GM12892 (cell line): ENCODE measurements at regions not wholly inside any gene's neighbourhood (a gene's known extent, or its start where the extent isn't known, plus 50 kb on each side); places are given as distances from the start of the nearest gene placed in this dataset.

Source experiments
- DNase-seq: peaks from one replicate; pipeline ENCODE4 v3.0.0; 2011; ENCODE audit not compliant: insufficient read length
- FAIRE-seq: peaks from 2 replicates; lab custom pipeline; 2011; peaks lifted over from hg19 to GRCh38; lab: Jason Lieb, UNC
- POLR2A ChIP-seq: IDR thresholded peaks from 2 replicates; pipeline ENCODE4 v1.6.1; 2011; ENCODE audit warnings: low read depth, low read length, control low read depth
- POLR2AphosphoS5 ChIP-seq: IDR thresholded peaks from 2 replicates; pipeline ENCODE4 v1.6.1; 2011; ENCODE audit warnings: low read depth, low read length, control low read depth
- TAF1 ChIP-seq: IDR thresholded peaks from 2 replicates; pipeline ENCODE4 v1.6.1; 2011; ENCODE audit warnings: low read depth, mild to moderate bottlenecking, control low read depth, low read length, borderline replicate concordance

DNA sequence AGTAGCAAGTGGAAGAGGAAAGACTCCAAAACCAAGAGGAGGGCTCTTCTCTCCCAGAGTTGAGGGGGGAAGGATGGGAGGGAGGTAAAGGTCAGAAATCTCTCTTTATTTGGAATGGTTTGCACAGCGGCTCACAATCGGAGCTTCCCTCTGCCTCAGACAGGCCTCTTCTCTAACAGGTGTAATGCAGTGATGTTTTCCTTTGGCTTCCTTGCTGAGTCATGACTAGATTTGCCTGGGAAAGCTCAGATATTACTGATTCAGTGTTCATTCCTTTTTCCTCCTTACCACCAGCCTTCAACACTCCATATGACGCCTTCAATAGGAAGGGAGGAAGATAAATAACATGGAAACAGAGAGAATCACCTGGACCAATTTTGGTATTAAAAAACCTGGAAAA is 136.6 kb downstream of the RNF152 start:
- TF ChIP-seq POLR2AphosphoS5: no peak
- TF ChIP-seq TAF1: no peak
- TF ChIP-seq POLR2A: no peak
- no peak for DNase-seq
- no peak for FAIRE-seq

GRCh38 chr18:61755555-61755954 is 137.3 kb downstream of the RNF152 start:
- FAIRE-seq (no peak), DNase-seq (no peak)
- no peak for TF ChIP-seq POLR2AphosphoS5
- TF ChIP-seq TAF1: no peak
- TF ChIP-seq POLR2A: no peak

DNA sequence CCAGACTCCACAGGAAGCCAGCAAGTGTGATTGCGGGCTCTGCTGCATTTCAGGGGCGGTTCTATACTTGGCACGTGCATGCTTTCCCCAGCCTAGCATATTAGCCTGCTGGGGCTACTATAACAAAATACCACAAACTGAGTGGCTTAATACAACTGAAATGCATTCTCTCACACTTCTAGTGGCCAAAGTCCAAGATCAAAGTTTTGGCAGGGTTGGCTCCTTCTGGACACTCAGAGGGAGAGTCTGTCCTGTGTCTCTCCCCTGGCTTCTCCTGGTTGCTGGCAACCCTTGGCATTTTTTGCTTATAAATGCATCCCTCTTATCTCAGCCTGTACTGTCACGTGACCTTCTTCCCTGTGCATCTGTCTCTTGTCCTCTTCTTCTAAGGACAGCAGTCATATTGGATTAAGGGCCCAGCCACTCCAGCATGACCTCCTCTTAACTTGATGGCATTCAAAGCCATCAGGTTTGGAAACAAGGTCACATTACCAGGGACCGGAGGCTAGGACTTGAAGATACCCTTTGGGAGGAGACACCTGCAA is 138.7 kb downstream of the RNF152 start:
- FAIRE-seq: no peak
- no peak for DNase-seq
- no peak for TF ChIP-seq POLR2A

DNA sequence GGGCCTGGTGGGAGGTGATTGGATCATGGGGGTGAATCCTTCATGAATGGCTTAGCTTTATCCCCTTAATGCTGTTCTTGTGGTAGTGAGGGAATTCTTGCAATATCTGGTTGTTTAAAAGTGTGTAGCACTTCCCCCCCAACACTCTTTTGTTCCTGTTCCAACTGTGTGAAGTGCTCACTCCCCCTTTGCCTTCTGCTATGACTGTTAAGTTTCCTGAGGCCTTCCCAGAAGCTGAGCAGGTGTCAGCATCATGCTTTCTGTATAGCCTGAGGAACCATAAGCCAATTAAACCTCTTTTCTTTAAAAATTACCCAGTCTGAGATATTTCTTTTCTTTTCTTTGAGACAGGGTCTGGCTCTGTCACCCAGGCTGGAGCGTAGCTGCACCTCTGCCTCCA is 139.4 kb downstream of the RNF152 start:
- TF ChIP-seq POLR2A: no peak
- TF ChIP-seq TAF1: no peak
- no peak for TF ChIP-seq POLR2AphosphoS5
- FAIRE-seq (no peak), DNase-seq (no peak)

GRCh38 chr18:61752973-61753372 is 139.8 kb downstream of the RNF152 start:
- no peak for DNase-seq
- TF ChIP-seq POLR2AphosphoS5: no peak
- TF ChIP-seq TAF1: no peak
- TF ChIP-seq POLR2A: no peak
- FAIRE-seq: no peak

DNA sequence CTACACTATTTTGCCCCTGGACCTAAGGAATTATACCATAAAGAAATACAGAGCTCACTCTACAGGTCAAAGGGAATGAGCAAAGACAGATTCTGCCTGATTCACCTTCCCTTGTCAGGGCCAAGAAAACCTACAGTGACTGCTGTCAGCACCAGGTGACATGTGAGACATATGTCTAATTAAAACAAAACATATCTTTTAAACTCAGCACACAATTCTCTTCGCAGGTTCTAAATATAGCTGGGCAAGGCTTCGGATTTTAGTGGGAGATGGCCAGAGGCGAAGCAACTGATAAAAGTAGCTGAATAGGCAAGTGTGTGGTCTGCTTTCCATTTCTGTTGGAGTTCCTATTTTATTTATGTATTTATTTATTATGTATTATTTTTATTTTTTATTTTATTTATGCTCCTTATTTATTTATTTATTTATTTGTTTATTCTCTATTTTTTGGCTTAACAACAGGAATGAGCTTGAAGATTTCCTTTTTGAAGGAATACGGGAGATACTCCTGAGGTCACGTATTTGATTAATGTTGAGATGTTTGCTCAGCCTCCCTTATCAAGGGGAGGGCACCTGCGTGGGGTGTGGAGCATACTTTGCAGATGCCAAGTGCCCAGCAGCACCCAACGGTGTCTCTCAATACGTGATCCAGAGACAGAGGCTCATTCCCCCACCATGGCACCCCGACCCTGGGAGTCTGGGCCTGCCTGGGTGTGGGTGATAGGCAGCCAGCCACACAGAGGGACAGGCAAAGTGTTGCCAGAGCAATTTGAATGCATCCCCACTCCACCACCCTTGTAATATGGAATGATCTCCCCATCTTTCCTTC is 141.8 kb downstream of the RNF152 start:
- DNase-seq (no peak), FAIRE-seq (no peak)
- TF ChIP-seq POLR2A (no peak), TAF1 (no peak), POLR2AphosphoS5 (no peak)

- FAIRE-seq (no peak), DNase-seq (no peak)
- TF ChIP-seq TAF1 (no peak), POLR2A (no peak), POLR2AphosphoS5 (no peak)
Measured at GRCh38 chr18:61749546-61749945, 143.3 kb downstream of the RNF152 start.

DNA sequence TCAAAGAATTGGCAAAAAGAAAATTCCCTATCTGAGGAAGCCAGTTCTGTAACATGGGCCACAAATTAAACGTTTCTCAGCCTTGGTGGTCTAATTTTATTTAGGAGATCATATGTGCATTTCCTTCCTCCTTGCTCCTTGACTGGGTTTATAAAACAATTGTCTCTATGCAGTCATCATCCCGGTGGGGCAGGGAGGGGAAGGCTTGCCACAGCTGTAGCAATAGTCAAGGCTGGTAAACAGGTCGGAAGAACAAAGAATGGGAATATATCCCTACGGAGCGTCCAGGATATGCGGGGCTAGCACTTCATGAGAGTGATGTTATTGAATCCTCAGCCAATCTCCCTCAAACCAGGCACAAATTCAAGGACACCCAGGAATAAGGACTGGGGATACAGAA is 143.8 kb downstream of the RNF152 start:
- FAIRE-seq: no peak
- DNase-seq: no peak
- no peak for TF ChIP-seq POLR2A
- TF ChIP-seq POLR2AphosphoS5: no peak
- no peak for TF ChIP-seq TAF1

- no peak for DNase-seq
- FAIRE-seq: no peak
- TF ChIP-seq TAF1 (no peak), POLR2A (no peak), POLR2AphosphoS5 (no peak)
Measured at GRCh38 chr18:61748004-61748403, 144.8 kb downstream of the RNF152 start.

DNA sequence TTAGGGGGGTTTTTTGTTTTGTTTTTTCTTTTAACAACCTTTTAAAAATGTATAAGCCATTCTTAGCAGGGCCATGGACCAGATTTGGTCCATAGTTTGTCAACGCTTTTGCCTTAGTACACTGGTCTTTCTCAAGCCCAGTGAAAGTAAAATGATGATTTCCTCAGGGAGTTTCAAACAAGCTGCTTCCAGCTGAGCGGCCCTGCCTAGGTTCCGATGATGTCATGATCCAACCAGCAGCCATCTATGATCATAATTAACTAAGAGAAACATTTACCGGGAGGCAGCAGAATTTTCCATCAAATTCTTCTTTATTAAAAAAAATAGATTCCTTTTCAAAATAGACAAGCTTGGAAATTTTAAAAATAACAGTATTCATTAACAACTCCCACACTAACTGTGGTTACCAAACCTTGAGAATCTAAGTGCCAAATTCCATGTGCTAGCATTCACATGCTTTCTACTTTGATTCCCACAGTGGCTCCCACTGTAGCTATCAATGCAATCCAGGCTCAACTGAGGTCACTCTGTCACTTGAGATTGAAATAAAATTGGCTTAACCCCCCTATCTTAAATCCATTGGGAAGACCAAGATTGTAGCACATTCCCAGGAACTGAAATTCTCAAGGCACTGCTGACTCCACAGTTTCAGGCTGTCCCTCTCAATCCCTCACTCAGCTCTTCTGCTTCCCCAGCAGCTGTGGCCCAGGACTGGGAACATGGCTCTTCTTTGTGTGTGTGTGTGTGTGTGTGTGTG is 148.9 kb downstream of the RNF152 start:
- DNase-seq: no peak
- no peak for FAIRE-seq
- TF ChIP-seq TAF1: no peak
- TF ChIP-seq POLR2AphosphoS5: no peak
- TF ChIP-seq POLR2A: no peak

DNA sequence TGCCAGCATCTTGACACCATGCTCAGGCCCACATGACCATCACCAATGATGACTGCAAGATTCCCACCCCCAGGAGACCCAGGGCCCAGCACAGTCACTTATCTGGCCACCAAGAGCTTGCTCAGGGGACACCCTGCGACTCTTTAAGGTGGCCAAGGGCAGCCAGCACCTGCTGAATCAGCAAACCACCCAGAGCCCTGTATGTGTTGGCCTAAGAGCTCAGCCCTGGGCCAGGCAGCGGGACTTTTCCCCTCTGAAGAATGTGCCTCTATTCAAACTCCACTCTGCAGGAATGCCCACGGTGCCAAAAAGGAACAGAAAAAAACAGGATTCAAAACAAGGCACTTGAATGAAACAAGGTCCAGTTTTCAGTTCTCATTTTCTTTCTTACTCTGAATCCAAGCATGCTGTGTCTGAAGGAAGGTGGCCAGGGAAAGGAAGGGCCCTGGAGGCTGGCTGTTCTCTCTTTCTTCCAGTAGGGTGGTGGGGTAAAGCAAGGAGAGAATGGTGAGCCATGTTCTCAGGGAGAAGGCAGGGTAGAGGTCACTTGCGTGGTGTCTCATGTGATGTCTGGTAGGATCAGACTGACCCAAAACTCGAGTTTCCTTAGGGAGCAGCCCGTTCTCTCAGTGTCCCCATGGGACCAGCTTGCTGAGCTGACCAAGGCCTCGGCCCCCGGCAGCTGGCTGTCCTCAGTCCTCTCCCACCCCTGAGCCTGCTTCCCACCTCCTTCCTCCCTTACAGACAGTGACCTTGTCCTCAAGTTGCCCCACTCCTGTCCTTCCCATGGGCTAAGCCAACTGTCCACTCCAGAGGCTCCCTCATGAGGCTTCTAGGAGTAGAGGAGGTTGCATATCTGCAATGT is 150.0 kb downstream of the RNF152 start:
- TF ChIP-seq TAF1: no peak
- no peak for TF ChIP-seq POLR2AphosphoS5
- TF ChIP-seq POLR2A: no peak
- no peak for FAIRE-seq

More for the DNA sequence above, 150.0 kb downstream of the RNF152 start:
- DNase-seq: no peak
